ENCODE measurements at regions not wholly inside any gene's neighbourhood (a gene's known extent, or its start where the extent isn't known, plus 50 kb on each side); places are given as distances from the start of the nearest gene placed in this dataset.

GRCh38 chr4:3827616-3828492 is 61.7 kb downstream of the ADRA2C start:
- Histone ChIP-seq H3K27me3 (ENCODE audit: control insufficient read depth, extremely low read depth, insufficient read depth, low read length) (peaks cover 16% of the 10 kb centered on the region), H4K20me1 (ENCODE audit: control insufficient read depth, extremely low read depth, insufficient read depth, low read length) (no peaks in the 10 kb centered on the region), H3K9ac (ENCODE audit: control insufficient read depth, extremely low read depth, insufficient read depth, low read length) (no peak overlapping the region), H3K36me3 (ENCODE audit: control insufficient read depth in 2 of 2, extremely low read depth in 1 of 2, insufficient read depth in 2 of 2, low read length in 2 of 2) (no peaks in the 10 kb centered on the region), H3K27ac (ENCODE audit: control insufficient read depth, insufficient read depth, low read length) (no peak overlapping the region), H3K9me3 (ENCODE audit: control insufficient read depth, low read depth, low read length) (no peaks in the 10 kb centered on the region), H3K79me2 (ENCODE audit: control insufficient read depth, insufficient read depth, low read length) (no peaks in the 10 kb centered on the region), H3K4me1 (ENCODE audit: control insufficient read depth, extremely low read depth, insufficient read depth, low read length) (no peaks in the 10 kb centered on the region), H2AFZ (ENCODE audit: control insufficient read depth, low read length) (no peak overlapping the region), H3K4me2 (ENCODE audit: control insufficient read depth, extremely low read depth, insufficient read depth, low read depth, low read length) (no peak overlapping the region), H3K4me3 (ENCODE audit: control insufficient read depth in 2 of 3, extremely low read depth in 1 of 3, insufficient read depth in 2 of 3, low read depth in 1 of 3, low read length in 3 of 3) (no peak overlapping the region), H3K9me1 (ENCODE audit: control insufficient read depth, extremely low read depth, insufficient read depth, low read length) (no peaks in the 10 kb centered on the region)
- TF ChIP-seq EZH2 (IDR thresholded peaks at IDR 0.05; ENCODE audit: low read length) (no peak), CTCF (optimal IDR thresholded peaks at IDR 0.05 in 1 of 3, IDR thresholded peaks at IDR 0.05 in 1 of 3, conservative IDR thresholded peaks at IDR 0.05 in 1 of 3; ENCODE audit: extremely low read depth in 1 of 3, insufficient read depth in 2 of 3, low read length in 3 of 3) (no peak)
- dilution Hi-C loops (cut with MboI; ENCODE audit: extremely low pct_ligation_motif_present, low sequenced_read_pairs), result no loop called here
- no peak for FAIRE-seq
- no peak for DNase-seq (ENCODE audit: low read depth, low spot score)

DNA sequence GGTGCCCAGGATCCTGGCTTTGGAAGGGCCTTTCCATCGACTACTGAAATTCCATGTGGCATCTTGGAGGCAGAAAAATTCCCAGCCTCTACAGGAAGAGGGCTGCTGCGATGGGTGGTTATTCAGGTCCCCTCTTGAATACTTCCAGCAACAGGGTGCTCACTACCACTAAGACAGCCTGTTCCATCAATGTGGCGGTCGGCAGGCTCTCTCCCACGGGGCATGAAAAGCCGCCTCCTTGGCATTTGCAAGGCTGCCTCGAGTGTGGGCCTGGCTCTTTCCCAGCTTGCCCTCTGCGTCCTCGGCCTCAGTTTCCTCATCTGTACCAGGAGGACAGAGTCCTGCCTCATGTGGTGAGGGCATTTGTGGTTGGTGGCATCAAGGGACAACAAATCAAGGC is 62.4 kb downstream of the ADRA2C start:
- no peak for TF ChIP-seq CTCF (optimal IDR thresholded peaks at IDR 0.05 in 1 of 3, IDR thresholded peaks at IDR 0.05 in 1 of 3, conservative IDR thresholded peaks at IDR 0.05 in 1 of 3; ENCODE audit: extremely low read depth in 1 of 3, insufficient read depth in 2 of 3, low read length in 3 of 3)
- no peak for TF ChIP-seq EZH2 (IDR thresholded peaks at IDR 0.05; ENCODE audit: low read length)
- Histone ChIP-seq H3K79me2 (ENCODE audit: control insufficient read depth, insufficient read depth, low read length) (no peaks in the 10 kb centered on the region), H4K20me1 (ENCODE audit: control insufficient read depth, extremely low read depth, insufficient read depth, low read length) (no peaks in the 10 kb centered on the region), H3K27ac (ENCODE audit: control insufficient read depth, insufficient read depth, low read length) (no peak overlapping the region), H3K36me3 (ENCODE audit: control insufficient read depth in 2 of 2, extremely low read depth in 1 of 2, insufficient read depth in 2 of 2, low read length in 2 of 2) (no peaks in the 10 kb centered on the region), H2AFZ (ENCODE audit: control insufficient read depth, low read length) (no peak overlapping the region), H3K9me1 (ENCODE audit: control insufficient read depth, extremely low read depth, insufficient read depth, low read length) (no peaks in the 10 kb centered on the region), H3K9ac (ENCODE audit: control insufficient read depth, extremely low read depth, insufficient read depth, low read length) (no peak overlapping the region), H3K27me3 (ENCODE audit: control insufficient read depth, extremely low read depth, insufficient read depth, low read length) (peaks cover 13% of the 10 kb centered on the region), H3K4me1 (ENCODE audit: control insufficient read depth, extremely low read depth, insufficient read depth, low read length) (no peaks in the 10 kb centered on the region), H3K4me3 (ENCODE audit: control insufficient read depth in 2 of 3, extremely low read depth in 1 of 3, insufficient read depth in 2 of 3, low read depth in 1 of 3, low read length in 3 of 3) (no peak overlapping the region), H3K4me2 (ENCODE audit: control insufficient read depth, extremely low read depth, insufficient read depth, low read depth, low read length) (no peak overlapping the region), H3K9me3 (ENCODE audit: control insufficient read depth, low read depth, low read length) (no peaks in the 10 kb centered on the region)
- dilution Hi-C loops (cut with MboI; ENCODE audit: extremely low pct_ligation_motif_present, low sequenced_read_pairs), result no loop called here
- FAIRE-seq, result no peak
- DNase-seq (ENCODE audit: low read depth, low spot score), result no peak
